Adrenal gland (tissue), 9 donors: ENCODE measurements at regions not wholly inside any gene's neighbourhood (a gene's known extent, or its start where the extent isn't known, plus 50 kb on each side); places are given as distances from the start of the nearest gene placed in this dataset.

Experiments used
- DNase-seq, 7 donors: peaks; one replicate each; pipeline ENCODE4 v3.0.0-alpha.2; 2019 to 2020
- H3K27ac ChIP-seq, 5 donors: fragments of 200-600 bp; sonication (generic) in 4 of 5; 1 replicate in 3 of 5; 2 replicates in 2 of 5; pipeline versions ENCODE4 v1.5.1 to v1.8.0; 2016 to 2020; ENCODE audit warnings: mild to moderate bottlenecking in 1 of 5
- H3K27me3 ChIP-seq: fragments of 200-600 bp; 2 replicates; pipeline ENCODE4 v1.8.0; 2021
- H3K36me3 ChIP-seq, 2 donors: fragments of 200-600 bp; replicated peaks in 1 of 2; 1 replicate in 1 of 2; 2 replicates in 1 of 2; pipeline versions ENCODE4 v1.5.1 to v1.8.0; 2018 to 2022
- H3K4me1 ChIP-seq, 2 donors: fragments of 200-600 bp; replicated peaks in 1 of 2; 1 replicate in 1 of 2; 2 replicates in 1 of 2; pipeline versions ENCODE4 v1.5.1 to v1.8.0; 2018 to 2021
- H3K4me3 ChIP-seq, 4 donors: fragments of 200-600 bp; sonication (generic) in 3 of 4; one replicate each; pipeline ENCODE4 v1.5.1; 2016 to 2018
- H3K9me3 ChIP-seq, 3 donors: fragments of 200-600 bp; sonication (generic) in 1 of 3; replicated peaks in 1 of 3; 1 replicate in 2 of 3; 2 replicates in 1 of 3; pipeline versions ENCODE4 v1.5.1 to v1.8.0; 2016 to 2021
- CTCF ChIP-seq, 6 experiments: fragments of 450-650 bp in 4 of 6; fragments of 200-600 bp in 2 of 6; sonication (generic) in 1 of 6; IDR thresholded peaks; 1 replicate in 5 of 6; 2 replicates in 1 of 6; pipeline versions ENCODE4 v1.5.1 to v1.8.0; 2016 to 2021; ENCODE audit warnings: antibody characterized with exemption in 6 of 6, mild to moderate bottlenecking in 2 of 6, moderate library complexity in 1 of 6
- POLR2A ChIP-seq, 2 donors: fragments of 450-650 bp; IDR thresholded peaks; one replicate each; pipeline ENCODE4 v1.6.1; 2017; ENCODE audit warnings: antibody characterized with exemption in 2 of 2, mild to moderate bottlenecking in 2 of 2, moderate library complexity in 1 of 2
- WGBS, 4 donors: extraction: QIAGEN DNeasy Blood & Tissue Kit in 2 of 4; methylation state at CpG; one replicate each; pipeline versions ENCODE4 v1.1.5 to v1.1.7; 2013 to 2017; 5-methylcytosine and 5-hydroxymethylcytosine counted together
- intact Hi-C, 2 donors: fragments of 100-400 bp; cut with DNase I; formaldehyde crosslinking; loops; one replicate each; pipeline versions ENCODE4 v1.14.1 to v1.15.0; 2022 to 2023
- donor health status: healthy with polysubstance abuse.
- donor health status: Bipolar disorder and iron deficiency.
- donor health status: DM: yes; HTN: yes; CAD: no.
- donor health status: DM: no; HTN: no; CAD: no.
- donor health status: DM: no; HTN: no; CAD: no.

DNA sequence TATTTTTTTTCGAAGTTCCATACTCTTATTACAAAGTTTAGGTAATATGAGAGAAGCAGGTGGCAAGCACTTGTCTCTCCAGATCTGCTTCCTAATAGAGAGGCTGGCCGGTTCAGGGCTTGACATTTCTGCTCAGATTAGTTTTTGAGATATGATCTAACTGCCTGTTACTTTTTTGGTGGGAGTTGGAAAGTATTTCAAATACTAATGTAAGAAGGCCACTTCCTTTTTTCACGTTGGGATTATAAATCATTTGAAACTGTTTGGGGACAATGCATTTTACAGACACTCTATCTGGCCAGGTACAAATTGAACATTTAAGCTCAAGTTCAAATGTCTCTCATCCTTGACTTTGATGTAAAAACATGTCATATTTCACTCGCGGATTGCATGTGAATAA is 222.1 kb upstream of the SULF2 start:
- no peaks in the 10 kb centered on the region for H3K36me3 ChIP-seq
- peaks cover 0 to 5% of the 10 kb centered on the region in 2 donors for H3K4me1 ChIP-seq
- intact Hi-C loops = no loop called here
- no peak for DNase-seq
- no peaks in the 10 kb centered on the region for H3K27me3 ChIP-seq
- TF ChIP-seq CTCF (IDR thresholded peaks at IDR 0.05) (no peak), POLR2A (IDR thresholded peaks at IDR 0.05) (no peak)
- H3K9me3 ChIP-seq = no peaks in the 10 kb centered on the region
- no peak overlapping the region for H3K4me3 ChIP-seq
- no peak overlapping the region for H3K27ac ChIP-seq
- WGBS, 4 donors = 59 to 69% (median 63%) methylated on average over 5 of the region's 5 CpGs

DNA sequence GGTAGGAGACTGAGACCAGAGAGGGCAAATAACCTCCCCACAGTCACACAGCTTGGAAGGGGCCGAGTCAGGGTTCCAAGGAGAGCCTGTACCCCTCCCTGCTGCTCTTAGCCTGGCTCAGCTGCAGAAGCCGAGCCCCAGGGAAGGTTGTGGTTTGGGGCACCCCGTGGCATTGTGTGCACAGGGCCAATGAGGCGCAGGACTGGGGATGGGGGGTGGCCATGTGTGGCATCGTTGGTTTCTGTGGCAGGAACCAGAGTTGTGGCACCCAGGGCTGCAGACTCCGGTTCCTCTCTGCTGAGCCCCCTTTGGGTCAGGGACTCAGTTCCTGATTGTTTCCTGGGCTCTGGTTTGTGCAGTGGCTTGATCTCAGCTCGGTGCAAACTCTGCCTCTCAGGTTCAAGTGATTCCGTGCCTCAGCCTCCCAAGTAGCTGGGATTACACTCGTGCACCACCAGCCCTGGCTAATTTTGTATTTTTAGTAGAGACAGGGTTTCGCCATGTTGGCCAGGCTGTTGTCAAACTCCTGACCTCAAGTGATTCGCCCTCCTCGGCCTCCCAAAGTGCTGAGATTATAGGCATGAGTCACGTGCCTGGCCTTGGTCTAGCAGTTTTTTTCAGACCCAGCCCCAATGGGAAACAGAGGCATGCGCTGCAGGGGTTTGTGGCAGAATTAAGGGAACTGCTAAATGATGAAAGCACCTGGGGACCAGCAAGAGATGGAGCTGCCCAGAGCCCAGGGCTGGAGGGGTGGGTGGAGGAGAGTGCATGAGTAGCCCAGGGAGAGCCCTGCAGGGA is 221.0 kb upstream of the SULF2 start:
- TF ChIP-seq CTCF (IDR thresholded peaks at IDR 0.05) (no peak), POLR2A (IDR thresholded peaks at IDR 0.05) (no peak)
- Histone ChIP-seq H3K4me3 (no peak overlapping the region), H3K9me3 (no peaks in the 10 kb centered on the region), H3K36me3 (no peaks in the 10 kb centered on the region), H3K4me1 (peaks cover 0 to 5% of the 10 kb centered on the region in 2 donors), H3K27me3 (no peaks in the 10 kb centered on the region), H3K27ac (no peak overlapping the region)
- WGBS, 4 donors = 33 to 55% (median 47%) methylated on average over 9 to 14 of the region's 14 CpGs
- peak in 6 of 7 donors; percentile 41 to 80 (median 56) for DNase-seq
- intact Hi-C loops = no loop called here

- Histone ChIP-seq H3K36me3 (no peaks in the 10 kb centered on the region), H3K4me3 (no peak overlapping the region), H3K27me3 (no peaks in the 10 kb centered on the region), H3K4me1 (peaks cover 0 to 5% of the 10 kb centered on the region in 2 donors), H3K9me3 (no peaks in the 10 kb centered on the region), H3K27ac (no peak overlapping the region)
- no peak for TF ChIP-seq CTCF (IDR thresholded peaks at IDR 0.05)
- TF ChIP-seq POLR2A (IDR thresholded peaks at IDR 0.05) = no peak
- 81 to 94% (median 84%) methylated on average over 2 of the region's 2 CpGs for WGBS, 4 donors
- intact Hi-C loops = no loop called here
- DNase-seq = no peak
Measured at GRCh38 chr20:48003021-48003420, 217.7 kb upstream of the SULF2 start.

GRCh38 chr20:48002517-48002970 is 217.3 kb upstream of the SULF2 start:
- Histone ChIP-seq H3K36me3 (no peaks in the 10 kb centered on the region), H3K27ac (no peak overlapping the region), H3K4me1 (peaks cover 0 to 5% of the 10 kb centered on the region in 2 donors), H3K4me3 (no peak overlapping the region), H3K27me3 (no peaks in the 10 kb centered on the region), H3K9me3 (no peaks in the 10 kb centered on the region)
- TF ChIP-seq POLR2A (IDR thresholded peaks at IDR 0.05) (no peak), CTCF (IDR thresholded peaks at IDR 0.05) (no peak)
- intact Hi-C loops = no loop called here
- WGBS, 4 donors = 44 to 56% (median 51%) methylated on average over 2 of the region's 2 CpGs
- DNase-seq = no peak
